ENCODE measurements at regions not wholly inside any gene's neighbourhood (a gene's known extent, or its start where the extent isn't known, plus 50 kb on each side); places are given as distances from the start of the nearest gene placed in this dataset.
"Not testable (repeated sequence)": the region's sequence is repeated elsewhere in the genome, so short reads cannot be mapped to it uniquely, and the experiment has no call there.

- no peak for DNase-seq (ENCODE audit: low spot score)
These were observed 262.1 kb downstream of the EIPR1 start for GRCh38 chr2:3115301-3116042.

GRCh38 chr2:3114406-3115185 lies 263.0 kb downstream of the EIPR1 start:
- DNase-seq (ENCODE audit: low spot score) = no peak

GRCh38 chr2:3113769-3114168 lies 263.8 kb downstream of the EIPR1 start:
- no peak for DNase-seq (ENCODE audit: low spot score)

- DNase-seq (ENCODE audit: low spot score) = no peak
These were observed 264.5 kb downstream of the EIPR1 start for GRCh38 chr2:3113122-3113521.

- no peak for DNase-seq (ENCODE audit: low spot score)
These were observed 265.1 kb downstream of the EIPR1 start for GRCh38 chr2:3112553-3112952.

GRCh38 chr2:3112131-3112530 lies 265.5 kb downstream of the EIPR1 start:
- no peak for DNase-seq (ENCODE audit: low spot score)

- no peak for DNase-seq (ENCODE audit: low spot score)
These were observed 266.5 kb downstream of the EIPR1 start for GRCh38 chr2:3110994-3111666.

- DNase-seq (ENCODE audit: low spot score) = no peak
These were observed 267.1 kb downstream of the EIPR1 start for GRCh38 chr2:3110555-3110954.

- DNase-seq (ENCODE audit: low spot score) = no peak
These were observed 268.6 kb downstream of the EIPR1 start for GRCh38 chr2:3108710-3109702.

GRCh38 chr2:3108105-3108504 lies 269.5 kb downstream of the EIPR1 start:
- no peak for DNase-seq (ENCODE audit: low spot score)

GRCh38 chr2:3107567-3107966 lies 270.1 kb downstream of the EIPR1 start:
- no peak for DNase-seq (ENCODE audit: low spot score)

- DNase-seq (ENCODE audit: low spot score) = no peak
These were observed 271.6 kb downstream of the EIPR1 start for GRCh38 chr2:3105814-3106569.

GRCh38 chr2:3104958-3105813 lies 272.4 kb downstream of the EIPR1 start:
- DNase-seq (ENCODE audit: low spot score) = not testable (repeated sequence)

GRCh38 chr2:3104261-3104660 lies 273.4 kb downstream of the EIPR1 start:
- DNase-seq (ENCODE audit: low spot score) = no peak

- no peak for DNase-seq (ENCODE audit: low spot score)
These were observed 274.6 kb downstream of the EIPR1 start for GRCh38 chr2:3102922-3103569.

- no peak for DNase-seq (ENCODE audit: low spot score)
These were observed 275.3 kb downstream of the EIPR1 start for GRCh38 chr2:3102081-3102921.

- DNase-seq (ENCODE audit: low spot score) = no peak
These were observed 276.3 kb downstream of the EIPR1 start for GRCh38 chr2:3101016-3101942.
